ENCODE measurements at regions not wholly inside any gene's neighbourhood (a gene's known extent, or its start where the extent isn't known, plus 50 kb on each side); places are given as distances from the start of the nearest gene placed in this dataset.

DNA sequence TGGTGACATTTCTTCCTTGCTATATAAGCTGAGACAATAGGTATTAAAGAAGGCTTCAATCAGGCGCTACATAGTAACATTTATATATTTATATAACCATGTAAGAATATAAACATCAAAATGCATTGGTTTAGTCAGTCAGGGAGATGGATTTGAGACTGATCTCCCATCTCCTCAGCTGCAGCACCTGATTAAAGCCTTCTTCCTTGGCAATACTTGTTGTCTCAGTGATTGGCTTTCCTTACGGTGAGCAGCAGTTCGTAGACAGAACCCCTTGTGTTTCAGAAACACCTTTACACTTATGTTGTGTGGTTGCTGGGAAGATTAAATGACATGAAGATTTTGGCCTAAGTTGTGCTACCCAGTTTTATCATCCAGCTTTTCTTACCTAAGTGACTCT lies 323.3 kb upstream of the DUSP10 start:
- no peak for TF ChIP-seq POLR2A (IDR thresholded peaks at IDR 0.05)
- TF ChIP-seq, protein P1, sequence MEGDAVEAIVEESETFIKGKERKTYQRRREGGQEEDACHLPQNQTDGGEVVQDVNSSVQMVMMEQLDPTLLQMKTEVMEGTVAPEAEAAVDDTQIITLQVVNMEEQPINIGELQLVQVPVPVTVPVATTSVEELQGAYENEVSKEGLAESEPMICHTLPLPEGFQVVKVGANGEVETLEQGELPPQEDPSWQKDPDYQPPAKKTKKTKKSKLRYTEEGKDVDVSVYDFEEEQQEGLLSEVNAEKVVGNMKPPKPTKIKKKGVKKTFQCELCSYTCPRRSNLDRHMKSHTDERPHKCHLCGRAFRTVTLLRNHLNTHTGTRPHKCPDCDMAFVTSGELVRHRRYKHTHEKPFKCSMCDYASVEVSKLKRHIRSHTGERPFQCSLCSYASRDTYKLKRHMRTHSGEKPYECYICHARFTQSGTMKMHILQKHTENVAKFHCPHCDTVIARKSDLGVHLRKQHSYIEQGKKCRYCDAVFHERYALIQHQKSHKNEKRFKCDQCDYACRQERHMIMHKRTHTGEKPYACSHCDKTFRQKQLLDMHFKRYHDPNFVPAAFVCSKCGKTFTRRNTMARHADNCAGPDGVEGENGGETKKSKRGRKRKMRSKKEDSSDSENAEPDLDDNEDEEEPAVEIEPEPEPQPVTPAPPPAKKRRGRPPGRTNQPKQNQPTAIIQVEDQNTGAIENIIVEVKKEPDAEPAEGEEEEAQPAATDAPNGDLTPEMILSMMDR (IDR thresholded peaks at IDR 0.05), result no peak
- intact Hi-C loops (cut with DNase I; ENCODE audit: low total_unique reads), result no loop called here
- H3K4me3 ChIP-seq (ENCODE audit: low read depth, poor library complexity, severe bottlenecking), result no peak overlapping the region
- 95 to 97% methylated on average over 3 of the region's 3 CpGs for WGBS, 2 donors
- no peak for DNase-seq (ENCODE audit: low spot score in 2 of 2)

DNA sequence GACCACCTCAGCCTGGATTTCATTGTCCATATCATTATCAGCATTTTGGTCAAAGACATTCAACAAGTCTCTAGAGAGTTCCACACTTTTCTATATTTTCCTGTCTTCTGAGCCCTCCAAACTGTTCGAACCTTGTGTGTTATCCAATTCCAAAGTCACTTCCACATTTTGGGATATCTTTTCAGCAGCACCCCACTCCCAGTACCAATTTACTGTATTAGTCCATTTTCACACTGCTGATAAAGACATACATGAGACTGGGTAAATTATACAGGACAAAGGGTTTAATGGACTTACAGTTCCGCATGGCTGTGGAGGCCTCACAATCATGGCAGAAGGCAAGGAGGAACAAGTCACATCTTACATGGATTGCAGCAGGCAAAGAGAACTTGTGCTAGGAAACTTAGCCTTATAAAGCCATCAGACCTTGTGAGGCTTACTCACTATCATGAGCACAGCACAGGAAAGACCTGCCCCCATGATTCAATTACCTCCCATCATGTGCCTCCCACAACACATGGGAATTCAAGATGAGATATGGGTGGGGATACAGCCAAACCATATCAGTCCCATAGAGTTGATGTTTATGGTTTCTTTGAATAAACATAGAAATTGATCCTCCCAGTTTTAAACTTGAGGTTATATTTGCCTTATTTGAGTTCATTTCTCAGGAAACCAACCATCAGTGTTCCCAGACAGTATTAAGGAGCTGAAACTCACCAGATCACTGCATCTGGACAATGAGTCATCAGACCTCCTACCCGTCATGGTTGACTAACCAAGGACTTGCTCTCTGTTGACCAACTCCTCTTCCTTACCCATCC lies 322.7 kb upstream of the DUSP10 start:
- no peak for DNase-seq (ENCODE audit: low spot score in 2 of 2)
- no peak overlapping the region for H3K4me3 ChIP-seq (ENCODE audit: low read depth, poor library complexity, severe bottlenecking)
- no peak for TF ChIP-seq POLR2A (IDR thresholded peaks at IDR 0.05)
- TF ChIP-seq, protein P1 (IDR thresholded peaks at IDR 0.05), result no peak
- WGBS, 2 donors, result 84 to 88% methylated on average over 3 of the region's 3 CpGs
- intact Hi-C loops (cut with DNase I; ENCODE audit: low total_unique reads), result no loop called here

DNA sequence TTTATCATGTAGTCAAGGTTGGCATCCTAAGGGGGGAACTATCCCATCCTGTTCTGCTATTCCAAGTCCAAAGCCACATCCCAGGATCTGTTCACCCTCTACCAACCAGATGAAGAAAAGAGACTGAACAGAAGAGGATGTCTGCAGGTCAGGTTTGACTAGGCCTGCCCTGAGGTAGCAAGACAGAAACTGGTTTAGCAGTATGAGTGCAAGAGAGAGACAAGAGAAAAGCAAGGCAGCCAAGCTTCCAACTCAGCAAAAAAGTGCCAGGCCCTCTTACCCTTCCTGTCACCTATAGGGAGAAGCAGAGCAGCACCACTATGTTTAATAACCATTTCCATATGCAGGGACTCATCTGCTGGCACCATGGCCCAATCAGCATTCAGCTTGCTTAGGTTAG lies 320.8 kb upstream of the DUSP10 start:
- TF ChIP-seq, protein P1 (IDR thresholded peaks at IDR 0.05), result no peak
- no peak for TF ChIP-seq POLR2A (IDR thresholded peaks at IDR 0.05)
- H3K4me3 ChIP-seq (ENCODE audit: low read depth, poor library complexity, severe bottlenecking), result no peak overlapping the region
- intact Hi-C loops (cut with DNase I; ENCODE audit: low total_unique reads), result no loop called here
- DNase-seq (ENCODE audit: low spot score in 2 of 2), result no peak

DNA sequence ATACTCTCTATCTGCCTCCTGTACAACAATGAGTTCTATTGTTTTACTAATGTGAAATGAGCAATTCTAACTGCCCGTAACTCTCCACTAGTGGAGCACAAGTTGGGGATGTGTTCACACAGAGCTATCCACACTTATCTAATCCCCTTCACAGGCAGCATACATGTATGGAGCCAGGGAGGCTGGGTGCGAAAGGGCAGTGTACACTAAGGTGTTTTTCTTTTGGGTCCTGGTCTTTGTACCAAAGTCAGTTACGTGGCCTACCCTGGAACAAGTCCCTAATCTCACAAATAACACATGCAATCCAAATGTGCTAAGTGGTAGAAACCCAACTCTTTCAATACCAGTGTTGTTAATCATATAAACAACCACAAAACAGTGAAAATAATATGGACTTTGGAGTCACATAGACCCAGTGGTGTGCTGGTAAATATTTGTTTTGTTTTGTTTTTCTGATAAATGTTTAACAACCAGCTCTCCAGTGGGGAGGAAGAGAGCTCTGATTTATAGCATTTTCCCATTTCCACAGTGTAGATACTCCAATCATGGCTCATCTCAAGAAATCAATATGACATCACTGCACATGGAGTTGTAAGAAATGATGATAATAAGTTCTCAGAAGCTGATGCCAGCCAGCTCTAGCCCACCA lies 319.9 kb upstream of the DUSP10 start:
- no peak overlapping the region for H3K4me3 ChIP-seq (ENCODE audit: low read depth, poor library complexity, severe bottlenecking)
- no peak for TF ChIP-seq POLR2A (IDR thresholded peaks at IDR 0.05)
- TF ChIP-seq, protein P1 (IDR thresholded peaks at IDR 0.05), result no peak
- 85 to 86% methylated on average over 3 of the region's 3 CpGs for WGBS, 2 donors
- no peak for DNase-seq (ENCODE audit: low spot score in 2 of 2)
- intact Hi-C loops (cut with DNase I; ENCODE audit: low total_unique reads), result no loop called here

DNA sequence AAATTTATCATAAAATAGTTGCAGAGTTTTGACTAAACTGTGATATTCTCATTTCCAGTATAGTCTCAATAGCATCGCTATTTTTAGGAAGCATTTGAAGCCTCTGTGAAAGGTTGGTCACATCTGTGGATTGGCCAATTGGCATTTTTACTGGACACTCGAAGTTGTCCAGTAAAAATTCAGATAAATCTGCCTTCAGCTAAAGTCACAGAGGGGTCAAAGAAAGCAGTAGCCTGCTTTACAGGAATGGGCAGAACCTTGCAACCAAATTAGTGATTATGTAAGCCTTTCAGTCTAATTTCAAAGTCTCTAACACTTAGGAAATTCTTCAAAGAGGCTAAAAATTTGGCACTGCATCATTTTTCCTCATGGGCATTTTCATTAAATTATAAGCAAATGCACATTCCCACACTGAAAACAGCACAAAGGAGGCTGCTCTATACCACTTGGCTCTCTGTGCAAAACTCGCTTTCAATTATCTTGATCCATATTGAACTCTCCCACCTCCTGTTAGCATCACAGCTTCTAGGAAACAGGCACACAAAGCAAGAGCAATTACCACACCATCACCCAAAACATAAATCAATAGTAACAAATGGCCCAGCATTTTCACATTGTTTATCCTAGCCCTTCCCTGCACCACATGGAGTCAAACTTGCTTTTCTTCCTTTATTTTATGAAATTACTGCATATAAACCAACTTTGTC lies 318.5 kb upstream of the DUSP10 start:
- intact Hi-C loops (cut with DNase I; ENCODE audit: low total_unique reads), result no loop called here
- TF ChIP-seq POLR2A (IDR thresholded peaks at IDR 0.05), result no peak
- TF ChIP-seq, protein P1 (IDR thresholded peaks at IDR 0.05), result no peak
- H3K4me3 ChIP-seq (ENCODE audit: low read depth, poor library complexity, severe bottlenecking), result no peak overlapping the region
- DNase-seq (ENCODE audit: low spot score in 2 of 2), result no peak
- WGBS, 2 donors, result 70 to 74% methylated on average over 3 of the region's 3 CpGs
